HG03342 (cell line): ENCODE measurements at regions not wholly inside any gene's neighbourhood (a gene's known extent, or its start where the extent isn't known, plus 50 kb on each side); places are given as distances from the start of the nearest gene placed in this dataset.
"Not testable (repeated sequence)": the region's sequence is repeated elsewhere in the genome, so short reads cannot be mapped to it uniquely, and the experiment has no call there.

Experiments used
- ATAC-seq: cut with Tn5 transposase; IDR thresholded peaks from one replicate; pipeline ENCODE4 v1.9.1; 2021; ENCODE audit warnings: mild to moderate bottlenecking, moderate library complexity; ENCODE audit not compliant: unreplicated experiment

DNA sequence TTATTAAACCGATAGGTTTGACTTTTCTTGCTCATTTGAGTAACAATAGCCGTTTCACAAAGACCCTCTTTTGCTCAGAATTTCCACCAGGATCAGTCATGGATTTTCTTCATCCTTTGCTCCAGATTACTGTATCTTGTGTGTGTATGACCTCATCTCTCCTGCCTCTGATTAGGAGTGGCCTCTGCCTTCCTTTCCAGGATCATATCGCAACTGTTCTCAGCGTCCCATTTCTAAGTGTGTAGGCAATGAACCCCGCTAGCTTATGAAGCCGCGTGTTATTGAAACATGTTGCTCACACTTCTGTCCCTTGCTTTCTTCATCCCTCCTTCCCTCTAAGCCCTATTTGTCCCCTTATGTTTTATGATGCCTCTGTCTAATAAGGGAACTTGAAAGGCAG is 169.8 kb upstream of the RPS23 start:
- no peak for ATAC-seq

DNA sequence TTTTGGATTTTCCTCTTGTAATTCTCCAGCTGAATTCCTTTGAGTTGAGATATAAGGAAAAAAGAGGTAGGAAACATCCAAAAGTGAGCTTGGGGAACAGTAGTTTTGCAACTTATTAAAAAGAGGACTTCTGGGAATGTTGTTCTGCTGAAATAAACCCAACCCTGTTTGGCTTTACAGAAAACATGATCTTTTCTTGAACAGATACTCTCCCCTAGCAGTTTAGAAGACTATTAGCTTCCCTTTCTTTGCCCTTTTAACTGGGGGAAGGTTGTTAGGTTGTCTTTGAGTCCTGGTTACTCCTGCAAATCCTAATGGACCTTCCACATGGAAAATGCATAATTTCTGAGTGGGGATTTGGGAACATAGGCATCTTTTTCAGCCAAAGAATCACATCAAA is 168.7 kb upstream of the RPS23 start:
- no peak for ATAC-seq

GRCh38 chr5:82445726-82446335 is 167.7 kb upstream of the RPS23 start:
- no peak for ATAC-seq

GRCh38 chr5:82439750-82440445 is 161.7 kb upstream of the RPS23 start:
- no peak for ATAC-seq

- not testable (repeated sequence) for ATAC-seq
Observed at GRCh38 chr5:82437565-82437964, 159.4 kb upstream of the RPS23 start.

DNA sequence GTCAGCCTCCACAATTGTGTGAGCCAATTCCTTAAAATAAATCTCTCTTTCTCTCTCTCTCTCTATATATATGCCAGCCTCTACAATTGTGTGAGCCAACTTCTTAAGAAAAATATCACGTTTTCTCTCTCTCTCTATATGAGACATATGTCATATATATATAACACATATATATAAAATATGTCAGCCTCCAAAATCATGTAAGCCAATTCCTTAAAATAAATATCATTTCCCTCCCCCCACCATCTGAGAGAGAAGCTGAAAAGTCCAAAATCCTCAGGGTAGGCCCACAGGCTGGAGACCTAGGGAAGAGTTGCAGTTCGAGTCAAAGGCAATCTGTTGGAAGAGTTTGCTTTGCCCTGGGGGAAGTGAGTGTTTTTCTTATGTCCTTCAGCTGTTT is 158.1 kb upstream of the RPS23 start:
- ATAC-seq, result no peak

DNA sequence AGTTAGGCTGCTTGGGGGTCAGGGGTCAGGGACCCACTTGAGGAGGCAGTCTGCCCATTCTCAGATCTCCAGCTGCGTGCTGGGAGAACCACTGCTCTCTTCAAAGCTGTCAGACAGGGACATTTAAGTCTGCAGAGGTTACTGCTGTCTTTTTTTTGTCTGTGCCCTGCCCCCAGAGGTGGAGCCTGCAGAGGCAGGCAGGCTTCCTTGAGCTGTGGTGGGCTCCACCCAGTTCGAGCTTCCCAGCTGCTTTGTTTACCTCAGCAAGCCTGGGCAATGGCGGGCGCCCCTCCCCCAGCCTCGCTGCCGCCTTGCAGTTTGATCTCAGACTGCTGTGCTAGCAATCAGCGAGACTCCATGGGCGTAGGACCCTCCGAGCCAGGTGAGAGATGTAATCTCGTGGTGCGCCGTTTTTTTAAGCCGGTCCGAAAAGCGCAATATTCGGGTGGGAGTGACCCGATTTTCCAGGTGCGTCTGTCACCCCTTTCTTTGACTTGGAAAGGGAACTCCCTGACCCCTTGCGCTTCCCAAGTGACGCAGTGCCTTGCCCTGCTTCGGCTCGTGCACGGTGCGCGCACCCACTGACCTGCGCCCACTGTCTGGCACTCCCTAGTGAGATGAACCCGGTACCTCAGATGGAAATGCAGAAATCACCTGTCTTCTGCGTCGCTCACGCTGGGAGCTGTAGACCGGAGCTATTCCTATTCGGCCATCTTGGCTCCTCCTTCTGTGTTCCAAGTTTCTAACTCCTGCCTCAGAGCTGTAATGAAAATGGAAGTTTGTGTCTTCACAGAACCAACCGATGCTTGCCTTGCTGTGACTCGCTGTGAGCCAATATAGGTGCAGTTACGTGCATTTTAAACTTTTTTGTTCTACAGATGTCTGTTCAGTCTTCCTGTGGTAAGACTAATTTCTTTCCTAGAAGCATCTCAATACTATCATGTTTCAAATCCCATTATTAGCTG is 156.8 kb upstream of the RPS23 start:
- not testable (repeated sequence) for ATAC-seq

- no peak for ATAC-seq
Observed at GRCh38 chr5:82426464-82427154, 148.5 kb upstream of the RPS23 start.

- no peak for ATAC-seq
Observed at GRCh38 chr5:82425591-82425990, 147.4 kb upstream of the RPS23 start.

GRCh38 chr5:82424211-82424610 is 146.1 kb upstream of the RPS23 start:
- no peak for ATAC-seq

GRCh38 chr5:82422751-82423181 is 144.6 kb upstream of the RPS23 start:
- no peak for ATAC-seq

- no peak for ATAC-seq
Observed at GRCh38 chr5:82422001-82422740, 144.0 kb upstream of the RPS23 start.

- ATAC-seq, result no peak
Observed at GRCh38 chr5:82421119-82421518, 143.0 kb upstream of the RPS23 start.

GRCh38 chr5:82420524-82420923 is 142.4 kb upstream of the RPS23 start:
- ATAC-seq, result not testable (repeated sequence)

DNA sequence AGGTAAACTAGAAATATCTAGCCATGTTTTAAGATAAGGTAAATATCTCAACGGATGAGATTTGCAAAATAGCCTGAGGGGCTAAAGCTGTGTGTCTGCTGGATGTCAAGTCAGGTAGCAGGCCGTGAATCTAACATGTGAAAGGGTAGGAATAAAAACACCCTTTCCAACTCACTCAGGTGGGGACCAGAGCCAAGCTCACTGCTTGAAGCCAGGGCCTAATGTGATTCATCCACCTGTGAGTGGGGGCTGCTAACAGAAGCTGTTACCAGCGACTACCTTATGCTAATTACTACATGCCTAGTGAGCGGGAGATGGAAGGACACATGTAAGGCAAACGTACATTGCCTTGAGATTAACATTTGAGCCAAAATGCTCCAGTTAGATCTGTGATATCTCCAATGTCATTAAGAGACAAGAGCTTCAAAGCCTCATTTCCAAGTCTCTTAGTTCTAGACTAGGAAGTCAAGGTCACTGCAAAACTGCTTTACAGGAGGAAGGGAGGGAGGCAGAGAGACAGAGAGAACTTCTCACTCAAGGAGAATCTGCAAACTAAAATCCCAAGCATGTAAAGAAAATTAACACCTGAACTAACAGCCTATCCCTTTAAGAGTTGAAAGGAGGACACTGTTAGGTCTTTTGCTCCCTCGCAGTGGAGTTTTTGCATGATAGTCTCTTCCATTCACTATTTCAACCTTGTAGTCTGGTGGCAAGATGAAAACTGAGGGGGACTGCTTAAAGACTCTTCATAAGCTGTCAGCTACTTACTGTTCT is 141.6 kb upstream of the RPS23 start:
- ATAC-seq, result no peak

GRCh38 chr5:82418608-82418950 is 140.4 kb upstream of the RPS23 start:
- no peak for ATAC-seq

- ATAC-seq, result no peak
Observed at GRCh38 chr5:82417776-82418607, 139.8 kb upstream of the RPS23 start.

GRCh38 chr5:82416512-82416911 is 138.4 kb upstream of the RPS23 start:
- ATAC-seq, result no peak

GRCh38 chr5:82414041-82414388 is 135.9 kb upstream of the RPS23 start:
- ATAC-seq, result no peak
